B cell (primary cell): ENCODE measurements at regions not wholly inside any gene's neighbourhood (a gene's known extent, or its start where the extent isn't known, plus 50 kb on each side); places are given as distances from the start of the nearest gene placed in this dataset.

Source experiments
- ATAC-seq: fragments of 200-7000 bp; cut with Tn5 transposase; one replicate; pipeline ENCODE4 v1.10.0; 2021; ENCODE audit warnings: low read depth, mild to moderate bottlenecking, moderate number of reproducible peaks, moderate library complexity
- CTCF ChIA-PET: fragments of 350-600 bp; sonication (Branson Sonifier 250); formaldehyde crosslinking; loops from one replicate; lab custom pipeline; 2021; ENCODE audit warnings: antibody characterized with exemption, inconsistent platforms; lab: Charles Lee
- POLR2A ChIA-PET: fragments of 350-600 bp; sonication (Branson Sonifier 250); formaldehyde crosslinking; loops from one replicate; lab custom pipeline; 2021; ENCODE audit warnings: antibody characterized with exemption; lab: Charles Lee
- DNase-seq: peaks from one replicate; pipeline ENCODE4 v3.0.0; 2013
- H2AFZ ChIP-seq: 2 replicates; pipeline ENCODE4 v1.6.1; 2012; ENCODE audit warnings: mild to moderate bottlenecking, low read depth, low read length; ENCODE audit not compliant: insufficient read depth, poor library complexity, severe bottlenecking
- H3K27ac ChIP-seq, 2 donors: 1 replicate in 1 of 2; 2 replicates in 1 of 2; pipeline ENCODE4 v1.5.1; 2012 to 2013; ENCODE audit warnings: low read length in 2 of 2, mild to moderate bottlenecking in 2 of 2, moderate library complexity in 1 of 2
- H3K27me3 ChIP-seq, 4 experiments: fragments of 200-600 bp in 1 of 4; sonication (generic) in 1 of 4; replicated peaks in 1 of 4; 1 replicate in 2 of 4; 2 replicates in 2 of 4; pipeline versions ENCODE4 v1.6.1 to v1.7.0; 2013 to 2016; ENCODE audit warnings: low read length in 3 of 4, mild to moderate bottlenecking in 2 of 4, mixed read lengths in 1 of 4, moderate library complexity in 1 of 4; ENCODE audit not compliant: insufficient read depth in 4 of 4, control insufficient read depth in 3 of 4; ENCODE audit errors: control extremely low read depth in 1 of 4
- H3K36me3 ChIP-seq, 2 experiments: replicated peaks in 1 of 2; 1 replicate in 1 of 2; 2 replicates in 1 of 2; pipeline versions ENCODE4 v1.6.1 to v1.7.1; 2013; ENCODE audit warnings: low read length in 1 of 2; ENCODE audit not compliant: insufficient read depth in 2 of 2, control insufficient read depth in 1 of 2; ENCODE audit errors: control extremely low read depth in 1 of 2, extremely low read depth in 1 of 2
- H3K4me1 ChIP-seq, 2 donors: fragments of 200-600 bp in 1 of 2; sonication (generic) in 1 of 2; 1 replicate in 1 of 2; 2 replicates in 1 of 2; pipeline versions ENCODE4 v1.5.1 to v1.6.1; 2013 to 2017; ENCODE audit warnings: low read length in 2 of 2; ENCODE audit not compliant: control insufficient read depth in 2 of 2, insufficient read depth in 2 of 2
- H3K4me2 ChIP-seq: replicated peaks from 2 replicates; pipeline ENCODE3; 2012; ENCODE audit warnings: mild to moderate bottlenecking, low read depth, low read length; ENCODE audit not compliant: poor library complexity, severe bottlenecking
- H3K4me3 ChIP-seq, 5 experiments: fragments of 200-600 bp in 1 of 5; sonication (generic) in 1 of 5; 1 replicate in 3 of 5; 2 replicates in 2 of 5; pipeline versions ENCODE4 v1.5.1 to v1.7.0; 2011 to 2016; ENCODE audit warnings: low read length in 4 of 5, mild to moderate bottlenecking in 4 of 5, low read depth in 2 of 5, control low read depth in 1 of 5, moderate library complexity in 1 of 5; ENCODE audit not compliant: insufficient read depth in 1 of 5; ENCODE audit errors: control extremely low read depth in 1 of 5, extremely low read depth in 1 of 5
- H3K79me2 ChIP-seq: fragments of 200-600 bp; sonication (generic); one replicate; pipeline ENCODE4 v1.6.0; 2016; ENCODE audit warnings: low read length; ENCODE audit not compliant: control insufficient read depth, insufficient read depth
- H3K9ac ChIP-seq: fragments of 200-600 bp; sonication (generic); 2 replicates; pipeline ENCODE4 v1.6.1; 2017; ENCODE audit warnings: mild to moderate bottlenecking, low read length, moderate library complexity
- H3K9me3 ChIP-seq, 3 donors: one replicate each; pipeline versions ENCODE4 v1.6.1 to v1.7.1; 2013; ENCODE audit warnings: low read length in 2 of 3; ENCODE audit not compliant: control insufficient read depth in 2 of 3, insufficient read depth in 1 of 3; ENCODE audit errors: control extremely low read depth in 1 of 3
- H4K20me1 ChIP-seq: 2 replicates; pipeline ENCODE4 v1.6.0; 2012; ENCODE audit warnings: mild to moderate bottlenecking, low read length; ENCODE audit not compliant: insufficient read depth, control insufficient read depth, poor library complexity, severe bottlenecking
- H3K27ac Mint-ChIP-seq: one replicate; pipeline ENCODE4 v1.8.0; 2021; ENCODE audit warnings: mixed read lengths
- H3K27me3 Mint-ChIP-seq: one replicate; pipeline ENCODE4 v1.8.0; 2021; ENCODE audit warnings: mixed read lengths
- H3K4me1 Mint-ChIP-seq: one replicate; pipeline ENCODE4 v1.8.0; 2021; ENCODE audit warnings: mixed read lengths
- H3K4me3 Mint-ChIP-seq: one replicate; pipeline ENCODE4 v1.8.0; 2021; ENCODE audit warnings: mixed read lengths
- H3K9me3 Mint-ChIP-seq: one replicate; pipeline ENCODE4 v1.8.0; 2022; ENCODE audit warnings: mixed read lengths; ENCODE audit not compliant: insufficient read depth
- EZH2 ChIP-seq: IDR thresholded peaks from 2 replicates; pipeline ENCODE4 v1.6.1; 2012; ENCODE audit warnings: borderline replicate concordance, low read depth, mild to moderate bottlenecking, moderate library complexity, low read length; ENCODE audit not compliant: insufficient read depth, poor library complexity, severe bottlenecking
- WGBS: methylation state at CpG from one replicate; pipeline ENCODE4 v1.1.5; 2013; ENCODE audit warnings: missing lambda C conversion rate; ENCODE audit not compliant: insufficient coverage; 5-methylcytosine and 5-hydroxymethylcytosine counted together
- intact Hi-C: fragments of 100-400 bp; cut with micrococcal nuclease; formaldehyde crosslinking; loops from one replicate; pipeline ENCODE4 v1.10.0; 2022
- TF ChIP-seq, protein P1 (sequence below): fragments of 200-600 bp; IDR thresholded peaks from one replicate; pipeline ENCODE4 v1.8.0; 2022; ENCODE audit warnings: antibody characterized with exemption, mild to moderate bottlenecking

DNA sequence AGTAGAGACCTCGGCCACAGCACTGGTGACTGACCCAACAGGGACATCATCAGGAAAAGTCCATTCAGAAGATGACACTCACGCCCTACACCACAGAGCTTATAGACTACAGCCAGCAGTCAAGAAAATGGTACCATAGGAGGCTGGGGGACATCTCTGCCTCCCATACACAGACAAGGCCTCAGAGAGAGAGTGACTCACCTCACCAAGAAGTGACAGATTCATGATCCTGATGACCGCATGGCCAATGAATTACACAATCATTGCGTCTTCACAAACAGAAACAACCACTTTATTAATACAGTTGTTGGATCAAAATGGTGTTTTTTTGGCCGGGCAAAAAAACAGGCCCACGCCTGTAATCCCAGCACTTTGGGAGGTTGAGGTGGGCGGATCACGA is 260.8 kb upstream of the TSHZ3 start:
- Histone ChIP-seq H3K27me3 (no peaks in the 10 kb centered on the region), H3K4me3 (no peak overlapping the region), H2AFZ (no peak overlapping the region), H3K79me2 (no peaks in the 10 kb centered on the region), H3K9me3 (peaks cover 0 to 9% (median 0%) of the 10 kb centered on the region in 3 donors), H3K9ac (no peak overlapping the region), H3K36me3 (no peaks in the 10 kb centered on the region), H3K4me2 (no peak overlapping the region), H3K4me1 (no peaks in the 10 kb centered on the region), H4K20me1 (no peaks in the 10 kb centered on the region), H3K27ac (no peak overlapping the region)
- Mint-ChIP-seq H3K27ac (no peak overlapping the region), H3K27me3 (no peaks in the 10 kb centered on the region), H3K4me1 (no peaks in the 10 kb centered on the region), H3K9me3 (no peaks in the 10 kb centered on the region), H3K4me3 (no peak overlapping the region)
- no peak for DNase-seq
- intact Hi-C loops, result no loop called here
- TF ChIP-seq EZH2, result no peak
- TF ChIP-seq, protein P1, sequence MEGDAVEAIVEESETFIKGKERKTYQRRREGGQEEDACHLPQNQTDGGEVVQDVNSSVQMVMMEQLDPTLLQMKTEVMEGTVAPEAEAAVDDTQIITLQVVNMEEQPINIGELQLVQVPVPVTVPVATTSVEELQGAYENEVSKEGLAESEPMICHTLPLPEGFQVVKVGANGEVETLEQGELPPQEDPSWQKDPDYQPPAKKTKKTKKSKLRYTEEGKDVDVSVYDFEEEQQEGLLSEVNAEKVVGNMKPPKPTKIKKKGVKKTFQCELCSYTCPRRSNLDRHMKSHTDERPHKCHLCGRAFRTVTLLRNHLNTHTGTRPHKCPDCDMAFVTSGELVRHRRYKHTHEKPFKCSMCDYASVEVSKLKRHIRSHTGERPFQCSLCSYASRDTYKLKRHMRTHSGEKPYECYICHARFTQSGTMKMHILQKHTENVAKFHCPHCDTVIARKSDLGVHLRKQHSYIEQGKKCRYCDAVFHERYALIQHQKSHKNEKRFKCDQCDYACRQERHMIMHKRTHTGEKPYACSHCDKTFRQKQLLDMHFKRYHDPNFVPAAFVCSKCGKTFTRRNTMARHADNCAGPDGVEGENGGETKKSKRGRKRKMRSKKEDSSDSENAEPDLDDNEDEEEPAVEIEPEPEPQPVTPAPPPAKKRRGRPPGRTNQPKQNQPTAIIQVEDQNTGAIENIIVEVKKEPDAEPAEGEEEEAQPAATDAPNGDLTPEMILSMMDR, result no peak
- POLR2A ChIA-PET, result no interaction called here
- CTCF ChIA-PET, result no interaction called here
- WGBS, result 93% methylated on average over 2 of the region's 8 CpGs
- no peak for ATAC-seq

DNA sequence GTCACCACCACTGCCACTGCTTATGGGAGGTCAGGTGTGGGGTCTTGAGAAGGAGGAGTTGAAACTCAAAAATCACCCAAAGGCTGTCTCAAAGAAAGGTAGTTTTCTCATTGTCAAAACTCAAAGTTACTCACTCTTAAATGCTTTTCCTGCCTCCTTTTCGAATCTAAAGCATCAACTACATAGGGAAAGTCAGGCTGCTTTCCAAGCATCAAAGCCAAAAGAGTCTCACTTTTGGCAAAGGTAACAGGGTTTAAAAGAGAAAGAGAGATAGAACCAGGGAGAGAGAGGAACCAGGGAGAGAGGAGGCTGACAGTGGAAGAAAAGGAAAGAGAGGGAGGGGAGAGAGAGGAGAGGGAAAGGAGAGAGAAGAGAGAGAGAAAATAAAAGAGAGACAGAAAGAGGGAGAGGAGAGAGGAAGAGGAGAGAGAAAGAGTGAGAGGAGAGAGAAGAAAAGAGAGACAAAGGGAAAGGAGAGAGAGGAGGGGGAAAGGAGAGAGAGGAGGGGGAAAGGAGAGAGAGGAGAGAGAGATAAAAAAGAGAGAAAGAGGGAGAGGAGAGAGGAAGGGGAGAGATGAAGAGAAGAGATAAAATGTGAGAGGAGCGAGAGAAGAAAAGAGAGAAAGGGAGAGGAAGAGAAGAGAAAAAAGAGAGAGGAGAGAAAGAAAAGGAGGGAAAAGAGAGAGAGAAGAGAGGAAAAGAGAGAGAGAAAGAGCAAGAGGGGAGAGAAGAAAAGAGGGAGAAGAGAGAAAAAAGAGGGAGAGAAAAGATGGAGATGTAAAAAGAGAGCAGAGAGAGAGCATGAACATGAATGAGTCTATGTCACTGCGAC is 262.0 kb upstream of the TSHZ3 start:
- no peak overlapping the region for H3K27ac Mint-ChIP-seq
- no peak overlapping the region for H3K4me2 ChIP-seq

More for the DNA sequence above, 262.0 kb upstream of the TSHZ3 start:
- H3K9me3 Mint-ChIP-seq, result peaks cover 2% of the 10 kb centered on the region
- ATAC-seq (no peak), DNase-seq (no peak)
- H3K27me3 Mint-ChIP-seq, result no peaks in the 10 kb centered on the region
- Histone ChIP-seq H3K79me2 (no peaks in the 10 kb centered on the region), H3K4me1 (no peaks in the 10 kb centered on the region), H3K9me3 (peaks cover 0 to 6% (median 1%) of the 10 kb centered on the region in 3 donors), H3K27ac (no peak overlapping the region), H3K27me3 (no peaks in the 10 kb centered on the region), H3K36me3 (no peaks in the 10 kb centered on the region), H4K20me1 (no peaks in the 10 kb centered on the region), H3K9ac (no peak overlapping the region), H3K4me3 (no peak overlapping the region), H2AFZ (no peak overlapping the region)
- ChIA-PET POLR2A (no interaction called here), CTCF (no interaction called here)
- no peak for TF ChIP-seq EZH2
- TF ChIP-seq, protein P1, result no peak
- WGBS, result 90% methylated on average over 2 of the region's 3 CpGs
- H3K4me1 Mint-ChIP-seq, result no peaks in the 10 kb centered on the region
- intact Hi-C loops, result no loop called here
- no peak overlapping the region for H3K4me3 Mint-ChIP-seq
